ENCODE measurements at regions not wholly inside any gene's neighbourhood (a gene's known extent, or its start where the extent isn't known, plus 50 kb on each side); places are given as distances from the start of the nearest gene placed in this dataset.

GRCh38 chr5:125564317-125564975, 818.0 kb upstream of the ZNF608 start:
- TF ChIP-seq CTCF (conservative IDR thresholded peaks at IDR 0.05; ENCODE audit: low read depth, low read length) (no peak), EZH2 (IDR thresholded peaks at IDR 0.05; ENCODE audit: low read length, unreplicated experiment) (no peak), EZH2phosphoT487 (IDR thresholded peaks at IDR 0.05; ENCODE audit: borderline replicate concordance, low read length) (no peak)
